HUES48 (cell line): ENCODE measurements at regions not wholly inside any gene's neighbourhood (a gene's known extent, or its start where the extent isn't known, plus 50 kb on each side); places are given as distances from the start of the nearest gene placed in this dataset.

Experiments used
- H3K27ac ChIP-seq: one replicate; pipeline ENCODE4 v1.7.0; 2013; ENCODE audit warnings: low read depth, low read length, inconsistent platforms
- H3K27me3 ChIP-seq: 2 replicates; pipeline ENCODE4 v1.6.1; 2013; ENCODE audit warnings: mild to moderate bottlenecking, low read length; ENCODE audit not compliant: control insufficient read depth, insufficient read depth
- H3K36me3 ChIP-seq: 2 replicates; pipeline ENCODE4 v1.6.1; 2013; ENCODE audit warnings: low read length; ENCODE audit not compliant: control insufficient read depth, insufficient read depth
- H3K4me1 ChIP-seq: 2 replicates; pipeline ENCODE4 v1.6.1; 2013; ENCODE audit warnings: mild to moderate bottlenecking, low read length; ENCODE audit not compliant: control insufficient read depth, insufficient read depth
- H3K4me3 ChIP-seq: 2 replicates; pipeline ENCODE4 v1.5.1; 2013; ENCODE audit warnings: mild to moderate bottlenecking, low read depth, low read length
- H3K9ac ChIP-seq: 2 replicates; pipeline ENCODE4 v1.6.1; 2013; ENCODE audit warnings: mild to moderate bottlenecking, low read depth, low read length, moderate library complexity
- H3K9me3 ChIP-seq: 2 replicates; pipeline ENCODE4 v1.6.1; 2013; ENCODE audit warnings: low read length; ENCODE audit not compliant: control insufficient read depth, insufficient read depth

- H3K27ac ChIP-seq = no peak overlapping the region
- H3K27me3 ChIP-seq = no peaks in the 10 kb centered on the region
- H3K9me3 ChIP-seq = no peaks in the 10 kb centered on the region
- no peak overlapping the region for H3K9ac ChIP-seq
- no peaks in the 10 kb centered on the region for H3K4me1 ChIP-seq
- H3K4me3 ChIP-seq = no peak overlapping the region
- no peaks in the 10 kb centered on the region for H3K36me3 ChIP-seq
Measured at GRCh38 chr12:84069198-84069597, 843.4 kb downstream of the SLC6A15 start.

- Histone ChIP-seq H3K9ac (no peak overlapping the region), H3K9me3 (no peaks in the 10 kb centered on the region), H3K27me3 (no peaks in the 10 kb centered on the region), H3K4me3 (no peak overlapping the region), H3K4me1 (no peaks in the 10 kb centered on the region), H3K27ac (no peak overlapping the region), H3K36me3 (no peaks in the 10 kb centered on the region)
Measured at GRCh38 chr12:84058136-84058535, 854.5 kb downstream of the SLC6A15 start.

GRCh38 chr12:84054811-84055210 lies 857.8 kb downstream of the SLC6A15 start:
- H3K4me3 ChIP-seq = no peak overlapping the region

GRCh38 chr12:84047881-84048280 lies 864.7 kb downstream of the SLC6A15 start:
- no peak overlapping the region for H3K27ac ChIP-seq
- H3K9me3 ChIP-seq = no peaks in the 10 kb centered on the region
- no peaks in the 10 kb centered on the region for H3K4me1 ChIP-seq
- H3K9ac ChIP-seq = no peak overlapping the region
- H3K4me3 ChIP-seq = no peak overlapping the region
- H3K36me3 ChIP-seq = no peaks in the 10 kb centered on the region
- no peaks in the 10 kb centered on the region for H3K27me3 ChIP-seq

More at GRCh38 chr12:84054811-84055210, 857.8 kb downstream of the SLC6A15 start:
- Histone ChIP-seq H3K27me3 (no peaks in the 10 kb centered on the region), H3K9ac (no peak overlapping the region), H3K36me3 (no peaks in the 10 kb centered on the region), H3K9me3 (no peaks in the 10 kb centered on the region), H3K4me1 (no peaks in the 10 kb centered on the region), H3K27ac (no peak overlapping the region)

GRCh38 chr12:84046859-84047258 lies 865.7 kb downstream of the SLC6A15 start:
- Histone ChIP-seq H3K27ac (no peak overlapping the region), H3K4me3 (no peak overlapping the region), H3K27me3 (no peaks in the 10 kb centered on the region), H3K9me3 (no peaks in the 10 kb centered on the region), H3K36me3 (no peaks in the 10 kb centered on the region), H3K9ac (no peak overlapping the region), H3K4me1 (no peaks in the 10 kb centered on the region)

- Histone ChIP-seq H3K27ac (no peak overlapping the region), H3K4me1 (no peaks in the 10 kb centered on the region), H3K27me3 (no peaks in the 10 kb centered on the region), H3K9me3 (no peaks in the 10 kb centered on the region), H3K36me3 (no peaks in the 10 kb centered on the region), H3K4me3 (no peak overlapping the region), H3K9ac (no peak overlapping the region)
Measured at GRCh38 chr12:84043355-84043754, 869.2 kb downstream of the SLC6A15 start.

- no peaks in the 10 kb centered on the region for H3K4me1 ChIP-seq
- H3K36me3 ChIP-seq = no peaks in the 10 kb centered on the region
- 0 out of 2 replicates have a peak, but pooled peaks cover 2% of the 10 kb centered on the region for H3K9me3 ChIP-seq
- H3K4me3 ChIP-seq = no peak overlapping the region
- no peaks in the 10 kb centered on the region for H3K27me3 ChIP-seq
- no peak overlapping the region for H3K9ac ChIP-seq
- no peak overlapping the region for H3K27ac ChIP-seq
Measured at GRCh38 chr12:84038242-84038641, 874.4 kb downstream of the SLC6A15 start.

GRCh38 chr12:84036912-84037311 lies 875.7 kb downstream of the SLC6A15 start:
- no peak overlapping the region for H3K4me3 ChIP-seq
- H3K9ac ChIP-seq = no peak overlapping the region
- H3K27me3 ChIP-seq = no peaks in the 10 kb centered on the region

GRCh38 chr12:84035766-84036165 lies 876.8 kb downstream of the SLC6A15 start:
- Histone ChIP-seq H3K9me3 (peaks cover 18% of the 10 kb centered on the region), H3K27me3 (no peaks in the 10 kb centered on the region), H3K4me1 (no peaks in the 10 kb centered on the region), H3K9ac (no peak overlapping the region), H3K27ac (no peak overlapping the region), H3K36me3 (no peaks in the 10 kb centered on the region), H3K4me3 (no peak overlapping the region)

More at GRCh38 chr12:84036912-84037311, 875.7 kb downstream of the SLC6A15 start:
- H3K4me1 ChIP-seq = no peaks in the 10 kb centered on the region
- H3K27ac ChIP-seq = no peak overlapping the region
- H3K9me3 ChIP-seq = peaks cover 15% of the 10 kb centered on the region
- H3K36me3 ChIP-seq = no peaks in the 10 kb centered on the region

GRCh38 chr12:84034871-84035270 lies 877.7 kb downstream of the SLC6A15 start:
- no peak overlapping the region for H3K27ac ChIP-seq
- H3K4me1 ChIP-seq = no peaks in the 10 kb centered on the region
- H3K36me3 ChIP-seq = no peaks in the 10 kb centered on the region
- no peak overlapping the region for H3K9ac ChIP-seq
- peaks cover 18% of the 10 kb centered on the region for H3K9me3 ChIP-seq
- no peaks in the 10 kb centered on the region for H3K27me3 ChIP-seq
- H3K4me3 ChIP-seq = no peak overlapping the region

GRCh38 chr12:84033162-84033561 lies 879.4 kb downstream of the SLC6A15 start:
- H3K36me3 ChIP-seq = no peaks in the 10 kb centered on the region
- H3K27me3 ChIP-seq = no peaks in the 10 kb centered on the region
- H3K9me3 ChIP-seq = peaks cover 18% of the 10 kb centered on the region
- H3K4me1 ChIP-seq = no peaks in the 10 kb centered on the region
- H3K9ac ChIP-seq = no peak overlapping the region
- no peak overlapping the region for H3K4me3 ChIP-seq
- no peak overlapping the region for H3K27ac ChIP-seq
